GM23248 (cell line): ENCODE measurements at regions not wholly inside any gene's neighbourhood (a gene's known extent, or its start where the extent isn't known, plus 50 kb on each side); places are given as distances from the start of the nearest gene placed in this dataset.

Source experiments
- DNase-seq: peaks from one replicate; pipeline ENCODE4 v3.0.0-alpha.2; 2015
- H2AFZ ChIP-seq: fragments of 200-600 bp; sonication (generic); 2 replicates; pipeline ENCODE4 v1.6.1; 2016; ENCODE audit warnings: antibody characterized with exemption
- H3F3A ChIP-seq: fragments of 200-600 bp; sonication (generic); 2 replicates; pipeline ENCODE4 v1.6.1; 2016; ENCODE audit warnings: mild to moderate bottlenecking, antibody characterized with exemption, mixed run types; ENCODE audit not compliant: insufficient read depth
- H3K27ac ChIP-seq: fragments of 200-600 bp; sonication (generic); 2 replicates; pipeline ENCODE4 v1.5.1; 2016; ENCODE audit warnings: mild to moderate bottlenecking
- H3K27me3 ChIP-seq: fragments of 200-600 bp; sonication (generic); replicated peaks from 2 replicates; pipeline ENCODE4 v1.6.1; 2016; ENCODE audit warnings: mild to moderate bottlenecking; ENCODE audit not compliant: insufficient read depth
- H3K36me3 ChIP-seq: fragments of 200-600 bp; sonication (generic); 2 replicates; pipeline ENCODE4 v1.6.1; 2016; ENCODE audit warnings: low read depth, mild to moderate bottlenecking
- H3K4me1 ChIP-seq: fragments of 200-600 bp; sonication (generic); 2 replicates; pipeline ENCODE4 v1.6.1; 2016; ENCODE audit warnings: mild to moderate bottlenecking; ENCODE audit not compliant: insufficient read depth
- H3K4me2 ChIP-seq: fragments of 200-600 bp; sonication (generic); one replicate; pipeline ENCODE4 v1.6.1; 2016; ENCODE audit warnings: mild to moderate bottlenecking; ENCODE audit not compliant: unreplicated experiment
- H3K4me3 ChIP-seq: fragments of 200-600 bp; sonication (generic); 2 replicates; pipeline ENCODE4 v1.5.1; 2016; ENCODE audit warnings: mild to moderate bottlenecking
- H3K79me2 ChIP-seq: fragments of 200-600 bp; sonication (generic); 2 replicates; pipeline ENCODE4 v1.6.1; 2016; ENCODE audit warnings: mild to moderate bottlenecking; ENCODE audit not compliant: insufficient read depth
- H3K9ac ChIP-seq: fragments of 200-600 bp; sonication (generic); 2 replicates; pipeline ENCODE4 v1.6.1; 2016; ENCODE audit warnings: mild to moderate bottlenecking
- H3K9me2 ChIP-seq: fragments of 200-600 bp; sonication (generic); 2 replicates; pipeline ENCODE4 v1.6.1; 2016; ENCODE audit warnings: mixed run types, mild to moderate bottlenecking, moderate library complexity; ENCODE audit not compliant: insufficient read depth
- H3K9me3 ChIP-seq: fragments of 200-600 bp; sonication (generic); one replicate; pipeline ENCODE4 v1.6.1; 2017; ENCODE audit warnings: low read depth
- H4K20me1 ChIP-seq: fragments of 200-600 bp; sonication (generic); 2 replicates; pipeline ENCODE4 v1.6.0; 2016; ENCODE audit not compliant: insufficient read depth
- EZH2 ChIP-seq: fragments of 200-600 bp; sonication (generic); IDR thresholded peaks from 2 replicates; pipeline ENCODE4 v1.6.1; 2018; ENCODE audit warnings: antibody characterized with exemption, mild to moderate bottlenecking; ENCODE audit not compliant: insufficient read depth, poor library complexity, severe bottlenecking
- EZH2phosphoT487 ChIP-seq: fragments of 200-600 bp; sonication (generic); IDR thresholded peaks from 2 replicates; pipeline ENCODE4 v1.6.1; 2018; ENCODE audit warnings: antibody characterized with exemption, moderate library complexity, mild to moderate bottlenecking, low read depth; ENCODE audit not compliant: insufficient read depth
- WGBS, 2 experiments: methylation state at CpG; one replicate each; pipeline ENCODE4 v1.1.6; 2015 to 2017; ENCODE audit warnings: low lambda C conversion rate in 2 of 2, low coverage in 1 of 2; ENCODE audit errors: missing lambda C conversion rate in 2 of 2; 5-methylcytosine and 5-hydroxymethylcytosine counted together
- in situ Hi-C: fragments of 300-500 bp; cut with MboI; formaldehyde crosslinking; loops from 2 replicates; pipeline ENCODE4 v1.15.0; 2020

GRCh38 chr6:104537872-104538271, 321.8 kb downstream of the HACE1 start:
- no peak overlapping the region for H3K27ac ChIP-seq
- in situ Hi-C loops = no loop called here
- no peaks in the 10 kb centered on the region for H4K20me1 ChIP-seq
- DNase-seq = no peak
- H3K4me2 ChIP-seq = no peak overlapping the region
- no peak overlapping the region for H3K4me3 ChIP-seq
- peaks cover 3% of the 10 kb centered on the region; the same call in 1 of the 2 replicates for H3K4me1 ChIP-seq
- H3F3A ChIP-seq = no peaks in the 10 kb centered on the region
- no peaks in the 10 kb centered on the region for H3K9me3 ChIP-seq
- TF ChIP-seq EZH2phosphoT487 = no peak
- no peak for TF ChIP-seq EZH2
- 42 to 47% methylated on average over 1 of the region's 1 CpG for WGBS, 2 experiments
- no peaks in the 10 kb centered on the region for H3K36me3 ChIP-seq
- peaks cover 5% of the 10 kb centered on the region; the same call in 1 of the 2 replicates for H3K27me3 ChIP-seq
- no peaks in the 10 kb centered on the region for H3K79me2 ChIP-seq
- H3K9me2 ChIP-seq = no peaks in the 10 kb centered on the region
- no peak overlapping the region for H3K9ac ChIP-seq
- H2AFZ ChIP-seq = no peak overlapping the region

- Histone ChIP-seq H3K36me3 (no peaks in the 10 kb centered on the region), H3K79me2 (no peaks in the 10 kb centered on the region), H3K9me2 (no peaks in the 10 kb centered on the region), H3K27me3 (peaks cover 5% of the 10 kb centered on the region; the same call in 1 of the 2 replicates), H3K4me2 (no peak overlapping the region), H3K9ac (no peak overlapping the region), H3K27ac (no peak overlapping the region), H3K4me1 (peaks cover 3% of the 10 kb centered on the region; the same call in 1 of the 2 replicates), H3K9me3 (no peaks in the 10 kb centered on the region), H2AFZ (no peak overlapping the region), H3F3A (no peaks in the 10 kb centered on the region), H4K20me1 (no peaks in the 10 kb centered on the region), H3K4me3 (no peak overlapping the region)
- TF ChIP-seq EZH2 (no peak), EZH2phosphoT487 (no peak)
- 0 to 6% methylated on average over 1 of the region's 1 CpG for WGBS, 2 experiments
- in situ Hi-C loops = no loop called here
- DNase-seq = peak; percentile 63
Measured at GRCh38 chr6:104537180-104537579, 322.5 kb downstream of the HACE1 start.

- H3K27ac ChIP-seq = no peak overlapping the region
- H3K9ac ChIP-seq = no peak overlapping the region
- no peaks in the 10 kb centered on the region for H4K20me1 ChIP-seq
- peaks cover 7% of the 10 kb centered on the region; the same call in 1 of the 2 replicates for H3K27me3 ChIP-seq
- H3F3A ChIP-seq = no peaks in the 10 kb centered on the region
- H3K36me3 ChIP-seq = no peaks in the 10 kb centered on the region
- no peaks in the 10 kb centered on the region for H3K9me3 ChIP-seq
- no peak overlapping the region for H2AFZ ChIP-seq
- no peaks in the 10 kb centered on the region for H3K9me2 ChIP-seq
- in situ Hi-C loops = no loop called here
- no peaks in the 10 kb centered on the region for H3K79me2 ChIP-seq
- 47 to 56% methylated on average over 3 of the region's 3 CpGs for WGBS, 2 experiments
- H3K4me3 ChIP-seq = no peak overlapping the region
- DNase-seq = no peak
- TF ChIP-seq EZH2phosphoT487 = no peak
- TF ChIP-seq EZH2 = no peak
- H3K4me2 ChIP-seq = no peak overlapping the region
- peaks cover 2% of the 10 kb centered on the region; the same call in 1 of the 2 replicates for H3K4me1 ChIP-seq
Measured at GRCh38 chr6:104532462-104532861, 327.3 kb downstream of the HACE1 start.

- H3F3A ChIP-seq = no peaks in the 10 kb centered on the region
- in situ Hi-C loops = no loop called here
- no peak for DNase-seq
- no peaks in the 10 kb centered on the region; the same call in 1 of the 2 replicates for H3K4me1 ChIP-seq
- no peaks in the 10 kb centered on the region for H3K79me2 ChIP-seq
- TF ChIP-seq EZH2phosphoT487 (no peak), EZH2 (no peak)
- H3K4me3 ChIP-seq = no peak overlapping the region
- no peak overlapping the region for H3K4me2 ChIP-seq
- H3K27ac ChIP-seq = no peak overlapping the region
- H3K9ac ChIP-seq = no peak overlapping the region
- H2AFZ ChIP-seq = no peak overlapping the region
- no peaks in the 10 kb centered on the region for H3K36me3 ChIP-seq
- H3K27me3 ChIP-seq = peaks cover 7% of the 10 kb centered on the region; the same call in 1 of the 2 replicates
- no peaks in the 10 kb centered on the region for H4K20me1 ChIP-seq
- WGBS, 2 experiments = 14 to 24% methylated on average over 1 of the region's 1 CpG
- H3K9me2 ChIP-seq = no peaks in the 10 kb centered on the region
- H3K9me3 ChIP-seq = no peaks in the 10 kb centered on the region
Measured at GRCh38 chr6:104531646-104532045, 328.1 kb downstream of the HACE1 start.

GRCh38 chr6:104527761-104528415, 331.8 kb downstream of the HACE1 start:
- no peak overlapping the region for H2AFZ ChIP-seq
- H3F3A ChIP-seq = no peaks in the 10 kb centered on the region
- no peak overlapping the region for H3K27ac ChIP-seq
- no peaks in the 10 kb centered on the region for H3K9me2 ChIP-seq
- no peaks in the 10 kb centered on the region for H3K9me3 ChIP-seq
- H3K36me3 ChIP-seq = no peaks in the 10 kb centered on the region
- no peak overlapping the region for H3K4me2 ChIP-seq
- WGBS, 2 experiments = 41 to 46% methylated on average over 10 of the region's 10 CpGs
- peak; percentile 43 for DNase-seq
- no peaks in the 10 kb centered on the region for H3K4me1 ChIP-seq
- H3K79me2 ChIP-seq = no peaks in the 10 kb centered on the region
- H3K27me3 ChIP-seq = peaks cover 7% of the 10 kb centered on the region; the same call in 1 of the 2 replicates
- H3K9ac ChIP-seq = no peak overlapping the region
- in situ Hi-C loops = no loop called here
- no peak for TF ChIP-seq EZH2phosphoT487
- no peak for TF ChIP-seq EZH2
- no peaks in the 10 kb centered on the region for H4K20me1 ChIP-seq
- H3K4me3 ChIP-seq = no peak overlapping the region
